Left cardiac atrium (tissue), 4 donors: ENCODE measurements at regions not wholly inside any gene's neighbourhood (a gene's known extent, or its start where the extent isn't known, plus 50 kb on each side); places are given as distances from the start of the nearest gene placed in this dataset.
"Not testable (repeated sequence)": the region's sequence is repeated elsewhere in the genome, so short reads cannot be mapped to it uniquely, and the experiment has no call there.

Experiments used
- ATAC-seq, 2 donors: fragments of 200-7000 bp; cut with Tn5 transposase; one replicate each; pipeline ENCODE4 v1.9.1; 2020; ENCODE audit warnings: mild to moderate bottlenecking in 2 of 2, moderate library complexity in 2 of 2
- DNase-seq: peaks from one replicate; pipeline ENCODE4 v3.0.0-alpha.2; 2020
- intact Hi-C, 2 donors: fragments of 100-400 bp; cut with DNase I; formaldehyde crosslinking; loops; one replicate each; pipeline versions ENCODE4 v1.14.1 to v1.15.1; 2022 to 2023
- donor health status: DM: no; HTN: yes; CAD: no.
- donor health status: DM: no; HTN: yes; CAD: no; lungs with severe emphysema.
- donor health status: DM: yes; HTN: yes; CAD: no.
- donor health status: Dilated cardiomyopathy.

DNA sequence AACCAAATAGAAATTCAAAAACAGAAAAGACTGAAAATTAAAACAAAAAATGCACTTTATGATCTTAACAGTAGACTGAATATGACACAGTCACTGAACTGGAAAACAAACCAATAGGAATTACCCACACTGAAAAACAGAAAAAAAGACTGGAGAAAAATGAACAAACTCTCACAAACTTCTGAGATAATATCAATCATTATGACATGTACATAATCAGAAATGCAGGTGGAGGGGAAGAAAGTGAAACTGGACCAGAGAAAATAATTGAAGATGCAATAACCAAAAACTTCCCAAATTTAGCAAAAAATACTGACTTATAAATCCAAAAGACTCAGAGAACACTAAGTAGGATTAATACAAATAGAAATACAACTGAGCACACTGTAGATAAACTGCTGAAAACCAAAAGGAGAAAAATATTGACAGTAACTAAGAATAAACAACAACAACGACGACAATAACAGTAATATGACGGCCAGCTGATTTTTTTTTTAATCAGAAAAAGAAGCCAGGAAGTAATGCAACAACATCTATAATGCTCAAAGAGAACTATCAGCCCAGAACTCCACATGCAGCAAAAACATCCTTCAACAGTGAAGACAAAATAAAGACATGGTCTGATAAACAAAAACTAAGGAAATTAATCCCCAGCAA, 108.1 kb downstream of the ZFAND4 start:
- DNase-seq (no peak), ATAC-seq (no peak)
- intact Hi-C loops = no loop called here

DNA sequence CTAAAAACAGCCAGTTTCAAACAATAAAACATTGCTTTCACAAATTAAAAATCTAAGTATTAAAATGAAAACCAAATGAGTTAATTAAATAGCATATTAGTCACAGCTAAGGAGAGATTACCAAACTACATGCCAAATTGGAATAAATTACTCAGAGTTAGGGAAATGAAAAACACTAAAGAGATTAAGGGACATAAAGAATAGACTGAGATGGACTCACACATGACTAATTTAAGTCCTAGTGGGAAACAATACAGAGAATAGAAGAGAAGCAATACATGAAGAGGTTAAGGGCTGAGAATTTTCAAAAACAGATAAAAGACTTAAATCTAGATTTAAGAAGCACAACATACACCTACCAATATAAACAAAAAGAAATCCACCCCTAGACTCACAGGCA, 110.6 kb downstream of the ZFAND4 start:
- ATAC-seq (no peak), DNase-seq (no peak)
- intact Hi-C loops = no loop called here

DNA sequence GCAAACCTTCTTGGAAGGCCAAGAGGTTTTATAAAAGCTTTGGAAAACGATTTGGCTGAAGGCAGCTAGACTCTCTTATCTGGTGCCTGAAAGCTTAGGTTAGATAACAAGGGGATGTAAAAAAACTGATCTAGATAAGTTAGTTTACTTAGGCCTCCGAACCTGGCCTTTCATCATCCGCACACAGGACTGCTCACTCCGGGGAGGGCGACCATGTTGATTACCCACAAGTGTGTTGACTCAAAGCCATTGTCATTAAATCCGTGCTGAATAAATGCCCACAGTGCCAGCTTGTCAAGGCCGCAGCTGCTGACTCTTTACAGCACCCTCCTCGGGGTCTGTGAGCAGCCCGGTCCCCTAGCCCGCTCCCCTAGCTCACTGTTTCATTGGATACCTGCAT, 112.3 kb downstream of the ZFAND4 start:
- intact Hi-C loops = no loop called here
- no peak for DNase-seq
- no peak for ATAC-seq

DNA sequence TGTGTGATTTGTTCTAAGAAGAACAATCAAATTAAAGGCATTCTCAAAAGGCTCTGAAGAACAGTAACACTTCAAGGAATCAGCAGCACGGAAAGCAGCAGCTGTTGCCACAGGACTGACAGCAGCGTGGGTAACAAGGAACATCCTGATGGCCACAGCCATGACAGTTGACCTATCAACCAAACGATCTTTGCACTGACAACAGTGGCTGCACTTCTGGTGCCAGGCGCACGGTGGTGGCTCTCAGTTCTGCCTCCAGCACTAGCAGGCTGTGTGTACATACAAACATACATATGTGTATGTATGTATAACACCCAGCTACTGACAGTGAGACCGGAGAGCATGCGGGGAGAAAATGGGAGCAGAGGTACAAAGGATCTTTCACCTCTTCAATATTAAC, 114.1 kb downstream of the ZFAND4 start:
- DNase-seq (no peak), ATAC-seq (no peak)
- intact Hi-C loops = no loop called here

DNA sequence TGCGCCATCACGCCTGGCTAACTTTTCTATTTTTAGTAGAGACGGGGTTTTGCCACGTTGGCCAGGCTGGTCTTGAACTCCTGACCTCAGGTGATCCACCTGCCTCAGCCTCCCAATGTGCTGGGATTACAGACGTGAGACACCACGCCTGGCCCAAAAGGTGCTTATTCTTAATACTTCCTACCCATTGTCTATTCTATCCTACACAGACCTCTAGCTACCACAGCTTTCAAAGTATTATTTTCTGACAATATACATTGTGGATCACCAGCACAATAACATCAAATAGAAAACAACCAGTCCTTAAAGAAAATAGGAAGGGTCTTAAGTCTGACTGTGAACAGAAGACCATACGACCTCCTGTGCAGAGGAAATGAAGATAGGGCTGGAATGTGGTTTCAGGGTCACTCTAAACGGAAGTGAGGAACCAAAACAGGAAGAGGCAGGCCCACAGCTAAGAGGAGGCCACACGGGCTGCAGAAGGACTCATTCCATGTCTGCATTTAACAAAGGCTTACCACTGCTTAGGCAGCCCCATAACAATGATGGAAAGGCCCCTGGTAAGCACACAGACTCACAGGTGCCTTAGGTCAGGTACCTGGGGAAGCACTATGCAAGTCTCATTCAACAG, 115.2 kb downstream of the ZFAND4 start:
- ATAC-seq (peak; percentile 46 to 50), DNase-seq (no peak)
- intact Hi-C loops = no loop called here

GRCh38 chr10:45555795-45556194, 116.8 kb downstream of the ZFAND4 start:
- DNase-seq = no peak
- ATAC-seq = no peak
- intact Hi-C loops = no loop called here

DNA sequence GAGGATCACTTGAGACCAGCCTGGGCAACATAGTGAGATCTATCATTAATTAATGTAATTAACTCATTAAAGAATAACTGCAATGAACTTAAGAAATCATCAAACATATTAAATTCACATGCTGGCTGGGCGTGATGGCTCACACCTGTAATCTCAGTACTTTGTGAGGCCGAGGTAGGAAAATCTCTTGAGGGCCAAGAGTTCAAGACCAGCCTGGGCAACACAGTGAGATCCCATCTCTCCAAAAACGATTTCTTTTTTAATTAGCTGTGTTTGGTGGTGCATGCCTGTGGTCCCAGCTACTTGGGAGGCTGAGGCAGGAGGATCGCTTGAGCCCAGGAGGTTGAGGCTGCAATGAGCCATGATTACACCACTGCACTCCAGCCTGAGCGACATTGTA, 117.2 kb downstream of the ZFAND4 start:
- DNase-seq, ATAC-seq, intact Hi-C loops: not testable (repeated sequence)

- DNase-seq = no peak
- intact Hi-C loops = no loop called here
- no peak for ATAC-seq
Observed at GRCh38 chr10:45553613-45554012, 119.0 kb downstream of the ZFAND4 start.

- intact Hi-C loops = no loop called here
- ATAC-seq (no peak), DNase-seq (no peak)
Observed at GRCh38 chr10:45553155-45553554, 119.4 kb downstream of the ZFAND4 start.

DNA sequence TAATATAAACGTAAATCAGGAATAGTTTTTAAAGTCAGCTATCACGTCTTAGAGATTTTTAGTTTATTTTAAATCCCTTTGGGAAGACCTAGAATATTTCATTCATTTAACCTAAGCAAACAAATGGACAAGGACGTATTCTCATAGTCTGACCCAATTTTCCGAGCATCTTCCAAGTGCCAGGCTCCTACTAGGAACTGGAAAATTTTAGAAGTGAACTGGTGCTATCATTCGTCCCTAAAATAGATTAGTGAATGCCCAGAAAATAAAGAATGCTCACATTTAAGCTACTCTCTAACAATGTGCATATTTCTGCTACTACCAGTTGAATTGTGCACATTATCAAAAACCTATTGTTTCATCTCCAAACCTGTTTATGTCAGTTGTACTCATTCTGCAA, 120.1 kb downstream of the ZFAND4 start:
- intact Hi-C loops = no loop called here
- ATAC-seq = no peak
- no peak for DNase-seq

- intact Hi-C loops = no loop called here
- ATAC-seq (no peak), DNase-seq (no peak)
Observed at GRCh38 chr10:45550903-45551786, 121.4 kb downstream of the ZFAND4 start.

DNA sequence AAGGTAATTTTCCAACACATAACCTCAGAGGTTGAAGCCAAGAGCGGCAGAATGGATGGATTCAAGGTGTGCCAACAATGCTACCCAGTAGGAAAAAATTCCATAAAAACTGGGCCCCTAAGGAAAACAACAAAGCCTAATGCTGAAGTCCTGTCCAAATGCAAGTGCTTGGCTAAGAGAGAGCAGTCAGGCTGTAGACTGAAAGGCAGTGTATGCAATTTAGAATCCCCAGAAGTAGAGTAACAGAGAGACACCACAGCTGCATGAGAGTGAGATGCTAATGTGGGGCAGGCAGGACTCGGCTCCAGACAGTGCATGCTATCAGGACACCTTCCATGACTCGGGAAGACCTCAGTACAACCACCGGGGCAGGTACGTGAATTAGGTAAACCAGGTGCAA, 124.5 kb downstream of the ZFAND4 start:
- intact Hi-C loops = no loop called here
- no peak for ATAC-seq
- no peak for DNase-seq

DNA sequence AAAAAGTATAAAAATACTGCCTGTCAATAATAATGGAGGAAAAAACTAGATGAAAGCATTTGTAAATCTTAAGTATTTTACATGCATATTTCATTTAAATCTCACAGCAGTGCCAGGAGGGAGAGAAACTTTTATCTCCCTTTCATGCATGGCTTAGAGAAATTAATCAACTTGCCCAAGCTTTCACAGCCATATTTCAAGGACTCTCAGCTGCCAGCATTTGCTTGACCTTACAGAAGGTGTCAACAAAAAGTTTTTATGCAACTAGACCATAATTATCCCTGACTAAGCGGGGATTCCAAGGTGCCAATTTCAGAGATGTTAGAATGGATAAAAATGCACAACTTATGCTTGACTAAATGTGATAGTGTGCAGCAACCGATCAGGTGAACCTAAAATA, 125.4 kb downstream of the ZFAND4 start:
- ATAC-seq = no peak
- intact Hi-C loops = no loop called here
- DNase-seq = no peak

DNA sequence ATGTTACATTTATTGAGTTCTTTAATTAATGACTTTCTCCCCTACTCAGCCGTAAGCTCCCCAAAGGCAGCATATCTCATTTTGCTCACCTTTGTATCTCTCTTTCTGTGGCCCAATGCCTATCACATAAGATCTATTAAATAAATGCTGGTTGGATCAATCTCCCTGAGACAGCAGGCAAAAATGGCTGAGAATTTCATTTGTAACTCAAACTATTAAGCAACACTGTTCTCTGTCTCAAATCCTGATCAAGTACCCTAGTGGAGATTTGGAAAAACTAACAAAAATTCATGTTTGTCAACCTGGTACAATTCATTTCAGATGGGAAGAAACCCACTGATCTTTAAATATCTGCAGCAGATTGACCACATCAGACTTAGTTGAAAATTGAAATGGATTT, 127.4 kb downstream of the ZFAND4 start:
- DNase-seq (no peak), ATAC-seq (no peak)
- intact Hi-C loops = no loop called here

DNA sequence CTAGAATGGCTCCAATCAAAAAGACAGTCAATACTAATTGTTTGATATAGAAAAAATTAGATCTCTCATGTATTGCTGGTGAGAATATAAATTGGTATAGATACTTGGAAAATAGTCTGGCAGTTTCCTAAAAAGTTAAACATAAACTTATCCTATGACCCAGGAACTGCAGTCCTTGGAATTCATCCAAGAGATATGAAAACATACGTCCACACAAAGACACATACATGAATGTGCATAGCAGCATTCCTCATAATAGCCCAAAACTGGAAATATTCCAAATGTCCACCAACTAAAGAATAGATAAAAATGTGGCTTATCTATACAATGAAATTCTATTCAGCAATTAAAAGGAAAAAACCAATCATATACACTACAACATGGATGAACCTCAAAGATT, 128.4 kb downstream of the ZFAND4 start:
- DNase-seq (no peak), ATAC-seq (no peak)
- intact Hi-C loops = no loop called here

- DNase-seq, intact Hi-C loops, ATAC-seq: not testable (repeated sequence)
Observed at GRCh38 chr10:45541032-45541431, 131.5 kb downstream of the ZFAND4 start.

GRCh38 chr10:45540589-45540988, 132.0 kb downstream of the ZFAND4 start:
- ATAC-seq, intact Hi-C loops, DNase-seq: not testable (repeated sequence)

- ATAC-seq, DNase-seq, intact Hi-C loops: not testable (repeated sequence)
Observed at GRCh38 chr10:45539569-45539968, 133.0 kb downstream of the ZFAND4 start.

GRCh38 chr10:45534572-45534971, 138.0 kb downstream of the ZFAND4 start:
- intact Hi-C loops = no loop called here
- no peak for ATAC-seq

DNA sequence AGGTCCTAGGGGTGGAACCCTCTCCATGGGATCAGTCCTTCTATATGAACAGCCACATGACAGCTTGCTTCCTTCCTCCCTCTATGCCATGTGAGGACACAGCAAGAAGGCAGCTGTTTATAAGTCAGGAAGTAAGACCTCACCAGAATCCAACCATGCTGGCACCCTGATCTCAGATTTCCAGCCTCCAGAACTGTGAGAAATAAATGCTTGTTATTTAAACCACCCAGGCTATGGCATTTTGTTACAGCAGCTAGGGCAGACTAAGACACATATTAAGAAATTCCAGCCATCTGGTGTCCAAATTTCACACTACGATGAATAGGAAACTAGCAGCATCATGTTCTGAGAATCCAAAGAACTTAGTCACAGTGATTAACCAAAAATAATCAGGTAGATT, 140.1 kb downstream of the ZFAND4 start:
- ATAC-seq (no peak), DNase-seq (no peak)
- intact Hi-C loops = no loop called here

More at GRCh38 chr10:45534572-45534971, 138.0 kb downstream of the ZFAND4 start:
- DNase-seq = no peak
